ENCODE measurements at regions not wholly inside any gene's neighbourhood (a gene's known extent, or its start where the extent isn't known, plus 50 kb on each side); places are given as distances from the start of the nearest gene placed in this dataset.
"Not testable (repeated sequence)": the region's sequence is repeated elsewhere in the genome, so short reads cannot be mapped to it uniquely, and the experiment has no call there.

DNA sequence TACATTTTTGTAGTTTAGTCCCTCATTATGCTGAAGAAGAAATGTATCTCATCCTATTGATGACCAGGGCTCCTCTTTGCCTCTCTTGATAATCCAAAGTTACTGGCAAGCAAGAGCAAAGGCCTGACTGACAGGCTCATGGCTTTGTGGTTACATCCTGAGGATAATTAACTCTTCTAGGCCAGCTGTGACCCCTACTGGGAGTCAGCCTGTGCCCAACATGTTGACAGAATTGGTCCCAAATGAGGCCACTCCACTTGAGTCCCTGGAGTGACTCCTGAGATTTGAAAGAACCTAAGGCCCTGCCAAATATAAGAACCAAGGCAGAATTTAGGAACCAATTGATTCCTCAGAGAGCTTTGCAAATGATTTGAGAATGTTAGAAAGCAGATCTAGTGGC is 973.8 kb upstream of the CELF4 start:
- DNase-seq (ENCODE audit: low read depth, low spot score): no peak

DNA sequence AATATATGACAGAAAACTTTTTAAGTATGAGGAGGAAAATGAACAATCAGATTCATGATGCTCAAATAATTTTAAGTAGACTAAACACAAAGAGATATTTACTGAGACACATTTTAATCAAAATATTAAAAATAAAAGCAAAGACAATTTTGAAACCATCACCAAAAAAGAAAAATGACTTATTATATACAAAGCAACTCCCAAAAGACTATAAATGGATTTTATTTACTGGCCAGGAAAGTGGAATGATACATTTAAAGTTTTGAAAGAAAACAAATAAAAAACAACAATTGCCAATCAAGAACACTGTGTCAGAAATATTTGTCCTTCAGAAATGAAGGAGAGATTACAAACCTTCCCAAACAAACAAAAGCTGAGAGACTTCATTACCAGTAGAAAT is 968.5 kb upstream of the CELF4 start:
- DNase-seq (ENCODE audit: low read depth, low spot score): no peak

DNA sequence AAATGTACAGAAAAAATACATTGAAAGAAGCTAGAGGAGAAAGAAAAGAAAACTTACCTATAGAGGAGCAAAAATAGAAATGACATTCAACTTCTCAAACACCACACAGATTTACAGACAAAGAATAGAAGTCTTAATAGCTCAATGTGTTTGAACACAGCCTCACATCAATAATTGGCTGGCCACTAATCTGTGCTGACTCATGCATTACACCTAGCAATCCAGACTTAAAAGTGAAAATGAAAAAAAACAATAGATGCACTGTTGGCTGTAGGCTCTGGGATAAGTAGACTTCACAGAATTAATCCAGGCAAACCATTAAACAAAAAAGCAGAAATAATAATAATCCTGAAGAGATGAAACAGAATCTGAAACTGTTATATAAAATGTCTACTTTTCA is 961.3 kb upstream of the CELF4 start:
- no peak for DNase-seq (ENCODE audit: low read depth, low spot score)

DNA sequence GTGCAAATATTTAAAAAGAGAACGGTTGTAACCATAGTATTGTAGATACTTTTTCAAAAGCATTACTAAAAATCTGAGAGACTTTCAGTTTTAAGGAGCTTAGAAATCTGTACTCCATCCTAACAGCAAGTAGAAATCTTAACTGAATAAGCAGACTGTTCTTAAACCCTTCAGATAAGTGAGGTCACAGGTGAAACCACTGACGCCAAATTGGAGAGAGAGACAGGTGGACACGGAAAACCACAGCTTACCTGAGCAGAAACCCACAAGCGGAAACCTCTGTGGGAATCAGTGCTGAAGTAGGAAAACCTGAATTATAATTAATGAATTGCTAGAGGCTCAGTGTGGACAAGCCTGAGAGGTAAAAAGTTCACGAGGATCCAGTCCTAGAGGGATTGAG is 959.4 kb upstream of the CELF4 start:
- DNase-seq (ENCODE audit: low read depth, low spot score): no peak

DNA sequence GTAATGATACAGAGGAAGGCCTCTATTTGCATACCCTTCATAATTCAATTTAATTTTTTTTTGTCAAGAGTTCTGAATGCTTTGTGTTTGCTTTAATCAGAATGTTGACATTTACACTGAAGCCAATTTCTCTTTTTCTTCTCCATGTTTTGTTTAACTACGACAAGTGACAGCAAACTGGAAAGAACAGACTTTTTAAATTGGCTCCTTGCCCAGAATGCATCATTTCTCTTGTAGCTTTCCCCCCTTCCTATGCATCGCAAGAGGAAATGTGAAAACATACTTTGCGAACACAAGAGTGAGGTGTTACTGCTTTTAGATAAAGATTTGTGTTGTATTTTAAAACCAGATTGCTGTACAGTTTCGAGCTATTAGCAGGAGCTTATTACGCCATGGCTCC is 955.2 kb upstream of the CELF4 start:
- no peak for DNase-seq (ENCODE audit: low read depth, low spot score)

DNA sequence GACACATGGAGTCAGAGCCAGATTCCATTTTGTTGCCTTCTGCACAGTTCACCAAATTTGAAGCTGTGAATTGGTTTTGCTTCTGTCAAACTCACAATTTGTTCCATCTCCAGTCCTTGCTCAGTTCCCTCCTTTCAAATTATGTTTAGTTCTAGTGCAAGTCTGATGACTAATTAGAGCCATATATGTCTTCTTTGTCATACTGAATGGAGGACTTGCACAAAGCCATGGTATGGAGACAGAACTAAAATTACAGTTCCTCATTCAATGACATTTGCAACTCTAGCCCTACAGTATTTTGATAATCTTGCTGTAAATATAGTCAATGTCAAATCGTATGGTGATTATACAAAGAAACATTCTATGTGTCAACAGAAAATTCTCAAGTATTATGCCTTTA is 936.9 kb upstream of the CELF4 start:
- no peak for DNase-seq (ENCODE audit: low read depth, low spot score)

DNA sequence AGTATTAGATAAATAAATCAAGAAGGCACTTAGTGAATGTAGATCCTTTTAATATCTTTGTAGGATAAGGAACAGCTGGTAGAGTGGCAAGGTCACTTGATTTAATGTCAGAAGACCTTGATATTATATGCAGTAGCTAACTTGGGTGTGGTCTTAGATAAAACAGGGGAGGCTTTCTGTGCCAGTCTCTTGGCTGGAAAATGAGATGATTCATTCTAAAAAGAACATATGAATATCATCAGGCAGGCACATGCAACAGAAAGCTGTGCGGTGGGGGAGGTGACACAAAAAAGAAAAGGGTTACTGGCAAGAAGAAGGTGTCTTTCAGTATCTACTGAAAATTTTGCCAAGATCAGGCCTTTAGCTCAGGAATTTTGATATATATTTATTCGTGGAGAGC is 931.7 kb upstream of the CELF4 start:
- no peak for DNase-seq (ENCODE audit: low read depth, low spot score)

DNA sequence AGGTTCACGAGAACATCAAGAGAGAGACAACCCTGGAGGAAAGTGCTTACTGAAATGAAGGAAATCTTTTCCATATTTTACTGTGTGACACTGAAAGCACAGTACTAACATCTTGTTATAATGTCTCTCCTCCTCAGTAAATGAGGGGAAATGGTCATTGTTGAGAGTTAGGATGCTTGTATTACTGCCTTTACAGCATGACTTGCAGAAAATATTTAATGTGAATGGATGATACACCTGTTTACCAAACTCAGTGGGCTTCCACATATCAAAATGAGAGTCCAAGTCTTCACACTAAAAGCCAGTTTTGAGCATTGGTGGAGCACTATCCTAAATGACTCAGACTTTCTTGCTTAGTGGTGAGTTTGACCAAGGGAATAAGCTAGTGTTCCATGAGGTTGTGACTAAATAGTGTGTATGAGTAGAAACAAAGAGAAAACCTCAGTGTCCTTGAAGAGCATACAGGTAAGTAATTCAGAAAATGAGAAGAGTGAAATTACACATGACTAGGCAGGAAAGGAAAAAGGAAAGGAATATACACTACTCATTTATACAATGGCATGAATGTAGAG is 930.7 kb upstream of the CELF4 start:
- DNase-seq (ENCODE audit: low read depth, low spot score): no peak

DNA sequence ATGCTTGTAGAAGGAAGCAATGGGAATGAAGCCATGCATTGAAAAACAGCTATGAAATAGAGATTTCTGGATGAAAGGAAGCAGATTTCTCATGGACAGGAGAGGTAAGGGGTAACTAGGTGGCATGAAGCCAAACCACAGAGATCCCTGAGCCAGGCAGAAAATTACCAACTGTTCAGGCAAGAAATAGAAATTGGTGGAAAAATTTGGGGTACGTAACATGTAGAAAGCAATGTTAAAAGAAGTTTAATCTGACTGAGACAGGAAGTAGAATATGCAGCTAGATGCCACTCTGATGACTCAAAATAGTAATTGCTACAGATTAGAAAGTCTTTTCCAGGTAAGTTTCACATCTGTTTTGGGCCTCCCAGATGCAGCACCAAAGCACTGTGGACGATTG is 928.5 kb upstream of the CELF4 start:
- DNase-seq (ENCODE audit: low read depth, low spot score): no peak

DNA sequence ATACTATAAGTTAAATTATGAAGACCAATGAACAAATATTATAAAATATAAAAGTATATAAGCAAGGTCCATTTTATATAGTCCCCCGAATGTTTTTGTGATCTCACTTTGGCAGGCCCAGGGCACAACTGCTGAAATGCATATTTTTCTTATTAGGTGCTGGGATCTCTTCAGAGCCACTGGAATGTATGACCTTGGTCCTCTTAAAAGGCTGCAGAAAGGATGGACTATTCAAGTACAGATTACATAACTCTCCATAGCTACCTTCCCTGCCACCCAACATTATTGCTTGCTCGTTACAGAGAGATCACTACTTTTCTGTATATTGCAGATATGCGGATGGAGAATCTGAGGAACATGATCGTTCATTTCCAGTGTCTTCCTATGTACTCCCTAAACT is 925.6 kb upstream of the CELF4 start:
- no peak for DNase-seq (ENCODE audit: low read depth, low spot score)

DNA sequence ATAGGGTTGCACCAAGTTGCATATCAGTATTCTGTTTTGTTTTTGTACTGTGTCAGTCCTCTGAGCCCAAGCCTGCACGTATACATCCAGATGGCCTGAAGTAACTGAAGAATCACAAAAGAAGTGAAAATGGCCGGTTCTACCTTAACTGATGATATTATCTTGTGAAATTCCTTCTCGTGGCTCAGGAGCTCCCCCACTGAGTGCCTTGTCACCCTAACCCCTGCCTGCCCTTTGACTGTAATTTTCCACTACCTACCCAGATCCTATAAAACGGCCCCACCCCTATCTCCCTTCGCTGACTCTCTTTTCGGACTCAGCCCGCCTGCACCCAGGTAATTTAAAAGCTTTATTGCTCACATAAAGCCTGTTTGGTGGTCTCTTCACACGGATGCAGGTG is 924.1 kb upstream of the CELF4 start:
- not testable (repeated sequence) for DNase-seq (ENCODE audit: low read depth, low spot score)

DNA sequence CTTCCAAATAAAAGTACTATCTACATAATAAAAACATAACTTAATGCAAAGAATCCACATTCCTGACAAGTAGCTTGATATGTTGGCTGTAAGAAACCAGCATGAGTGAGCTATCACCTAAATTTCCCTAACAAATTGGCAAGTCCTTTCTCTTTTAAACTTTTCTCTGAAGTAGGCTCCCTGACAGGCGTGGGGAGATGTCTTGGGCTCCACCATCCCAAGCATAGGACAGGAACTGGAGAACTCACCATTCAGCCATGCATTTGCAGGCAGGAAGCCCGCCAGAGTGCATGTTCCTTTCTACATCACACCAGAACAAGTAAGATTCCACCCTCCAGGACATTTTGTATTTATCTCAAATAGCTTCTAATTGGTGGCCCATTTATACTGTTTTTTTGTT is 921.9 kb upstream of the CELF4 start:
- DNase-seq (ENCODE audit: low read depth, low spot score): no peak

DNA sequence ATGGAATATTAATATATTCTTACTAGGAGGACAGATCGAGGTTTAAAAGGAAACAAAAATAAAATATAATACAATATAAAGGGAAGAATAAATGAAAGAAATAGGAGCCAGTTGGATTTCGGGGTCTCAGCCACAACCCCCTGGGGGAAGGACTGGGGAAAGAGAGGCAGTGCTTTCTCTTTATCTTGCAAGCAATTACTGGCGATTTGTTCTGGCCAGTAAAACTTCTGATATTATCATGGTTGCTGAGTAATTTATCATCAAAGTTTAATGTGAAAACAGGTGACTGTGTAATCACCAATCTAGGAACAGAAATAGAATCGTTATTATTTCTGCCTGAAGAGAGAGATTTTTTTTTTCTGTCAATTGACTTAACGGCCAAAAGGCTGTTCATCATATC is 917.7 kb upstream of the CELF4 start:
- no peak for DNase-seq (ENCODE audit: low read depth, low spot score)

DNA sequence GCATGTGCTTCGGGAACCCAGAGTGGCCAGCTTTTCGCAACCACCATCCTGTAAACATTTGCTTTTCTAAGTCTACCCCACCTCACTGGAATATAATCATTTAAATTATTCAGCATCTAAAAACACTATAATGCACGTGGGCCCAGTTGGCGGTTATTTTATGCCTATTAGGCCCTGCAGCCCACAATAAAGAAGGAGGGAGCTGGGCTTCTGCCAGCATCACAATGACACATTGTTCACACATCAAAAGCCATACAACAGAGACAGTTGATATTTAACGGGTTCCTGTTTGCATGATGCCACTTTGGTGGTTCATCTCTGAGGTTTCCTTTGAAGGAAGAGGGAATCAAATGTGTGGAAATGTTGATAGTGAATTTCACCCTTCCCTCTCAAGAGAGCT is 916.0 kb upstream of the CELF4 start:
- DNase-seq (ENCODE audit: low read depth, low spot score): no peak

DNA sequence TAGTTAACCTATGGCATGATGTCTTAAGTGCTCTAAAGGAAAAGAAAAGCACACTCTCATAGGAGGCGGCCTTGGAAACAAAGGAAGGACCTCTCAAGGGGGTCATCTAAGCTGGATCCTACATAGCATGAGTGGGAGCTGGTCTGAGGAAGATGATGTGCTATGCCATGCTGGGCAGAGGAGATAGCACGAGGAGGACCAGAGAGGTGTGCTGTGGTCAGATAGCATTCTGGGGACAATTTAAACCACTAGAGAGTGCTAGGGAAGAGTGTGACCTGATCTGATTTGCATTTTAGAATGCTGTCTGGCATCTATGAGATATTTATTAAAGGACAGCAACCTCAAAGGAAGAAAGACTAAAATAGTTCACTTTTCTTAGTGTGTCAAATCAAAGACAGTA is 910.1 kb upstream of the CELF4 start:
- DNase-seq (ENCODE audit: low read depth, low spot score): no peak

DNA sequence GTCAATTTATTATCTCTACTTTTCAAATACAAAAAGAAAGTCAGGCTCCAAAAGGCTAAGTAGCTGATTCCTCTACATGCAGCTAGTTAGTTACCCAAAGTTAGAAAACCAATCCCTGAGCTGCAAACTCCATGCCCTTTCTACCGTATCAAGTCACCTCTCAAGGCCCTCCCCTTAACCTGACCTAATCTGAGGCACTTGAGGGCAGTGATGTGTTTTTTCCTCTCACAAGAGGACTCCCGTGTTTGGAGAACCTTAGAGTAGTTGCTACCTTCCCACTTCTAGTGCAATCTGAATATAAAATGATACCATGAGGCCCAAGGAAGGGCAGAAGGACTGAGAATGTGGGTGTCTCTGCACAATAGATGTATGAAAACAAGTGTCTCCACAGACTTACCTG is 907.9 kb upstream of the CELF4 start:
- DNase-seq (ENCODE audit: low read depth, low spot score): no peak

DNA sequence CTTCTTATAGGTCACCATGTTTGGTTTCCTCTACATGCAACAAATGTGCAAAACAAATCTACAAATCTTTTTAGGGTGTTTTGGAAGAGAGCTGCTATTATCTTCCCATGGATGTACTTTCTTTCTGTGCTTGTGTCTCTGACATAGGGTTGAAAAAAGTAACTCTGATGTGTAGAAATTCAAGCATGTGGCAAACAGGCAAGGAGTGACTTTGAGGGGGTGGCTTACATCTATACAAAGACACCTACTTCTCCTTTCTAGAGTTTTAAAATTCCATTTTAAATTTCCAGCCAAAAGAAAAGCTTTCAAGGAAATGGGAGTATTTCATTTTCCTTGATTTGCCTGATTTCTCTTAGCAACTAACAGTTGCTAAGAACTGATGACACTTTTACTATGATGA is 904.8 kb upstream of the CELF4 start:
- DNase-seq (ENCODE audit: low read depth, low spot score): no peak

DNA sequence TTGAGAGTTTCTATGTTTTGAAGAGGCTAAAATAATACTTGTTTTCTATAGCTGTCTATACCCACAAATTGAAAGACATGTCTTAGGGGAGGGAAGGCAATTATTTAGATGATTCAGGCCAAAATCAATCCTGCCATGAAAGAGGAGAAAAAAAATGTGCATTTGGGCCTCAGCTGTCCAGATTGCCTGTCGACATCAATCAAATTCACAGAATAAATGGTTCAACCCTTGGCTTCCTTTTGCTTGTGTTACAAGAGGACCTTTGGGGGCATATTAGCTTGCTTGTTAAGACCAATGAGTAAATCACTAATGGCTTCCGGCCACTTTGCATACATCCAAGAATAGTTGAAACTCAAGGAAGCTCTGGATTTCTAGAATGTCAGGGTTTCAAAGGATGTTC is 900.8 kb upstream of the CELF4 start:
- no peak for DNase-seq (ENCODE audit: low read depth, low spot score)

DNA sequence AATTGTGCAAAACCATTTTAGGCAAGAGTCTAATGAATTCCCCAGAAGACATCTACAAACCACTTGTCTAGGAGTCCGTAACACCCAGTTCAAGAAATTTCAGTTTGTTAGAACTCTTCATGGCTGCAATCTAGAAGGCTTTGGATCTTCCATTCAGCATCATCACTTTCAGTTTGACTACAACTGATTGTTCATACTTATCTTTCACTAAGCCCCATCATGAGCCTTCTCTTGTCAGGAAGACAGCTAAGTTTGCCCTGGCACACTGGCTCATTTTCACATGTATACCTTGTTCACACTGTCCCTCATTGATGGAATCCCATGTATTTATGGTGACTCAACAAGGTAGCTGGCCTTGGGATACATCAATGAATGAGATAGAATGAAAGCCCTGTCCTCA is 898.4 kb upstream of the CELF4 start:
- DNase-seq (ENCODE audit: low read depth, low spot score): no peak

DNA sequence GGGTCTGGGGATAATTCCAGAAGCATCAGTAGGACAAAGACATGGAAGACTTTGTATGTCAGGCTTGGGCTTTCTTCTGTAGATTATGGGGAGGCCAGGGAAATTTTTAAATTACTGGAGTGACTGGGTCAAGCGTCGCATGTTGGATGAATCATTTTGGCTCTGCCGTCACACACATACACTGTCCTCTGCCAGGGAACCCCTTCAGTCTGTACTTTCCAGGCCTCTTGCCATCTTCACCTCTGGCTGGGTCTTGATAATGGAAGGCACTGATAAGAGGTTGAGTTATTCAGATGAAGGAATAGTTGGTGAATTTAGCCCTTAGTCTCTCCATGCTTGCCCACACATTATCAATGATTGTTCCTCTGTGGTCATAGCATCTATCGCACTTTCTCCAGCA is 895.1 kb upstream of the CELF4 start:
- no peak for DNase-seq (ENCODE audit: low read depth, low spot score)

DNA sequence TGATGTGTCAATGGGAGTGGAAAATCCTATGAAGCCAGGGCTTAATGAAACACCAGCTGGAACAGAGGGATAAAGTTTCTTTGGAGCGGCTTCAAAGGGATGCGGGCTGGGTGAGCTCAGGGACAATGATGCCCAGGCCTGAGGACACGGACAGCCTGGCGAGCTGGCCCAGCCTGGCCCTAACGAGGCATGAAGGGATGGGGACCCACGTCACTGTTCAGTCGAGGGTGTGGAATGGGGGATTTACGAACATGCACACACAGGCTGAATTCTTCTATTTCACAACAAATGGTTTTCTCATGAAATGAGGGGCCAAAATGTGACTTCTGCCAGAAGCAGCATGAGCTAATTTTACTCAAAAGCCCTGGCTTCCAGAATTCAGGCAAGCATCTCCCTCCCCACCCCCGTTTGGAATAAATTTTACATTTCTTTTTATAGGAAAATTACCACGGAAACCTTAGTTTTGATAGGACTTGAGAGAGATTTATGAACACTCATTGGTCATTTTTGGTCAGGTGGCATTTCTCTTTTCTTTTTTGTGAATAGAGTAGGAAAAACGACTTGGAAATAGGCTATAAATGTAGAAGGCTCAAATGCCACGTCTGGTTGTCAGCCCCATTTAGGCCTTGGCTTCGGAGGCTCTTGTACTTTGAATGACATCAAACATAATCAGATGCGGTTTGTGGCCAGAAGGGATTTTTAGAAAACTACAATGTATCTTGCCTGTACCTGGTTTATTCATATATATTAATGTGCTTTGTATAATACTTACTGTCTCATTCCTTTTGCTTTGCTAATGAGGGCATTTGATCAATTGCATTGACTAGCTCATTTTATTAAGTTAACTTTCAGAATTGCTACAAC is 893.8 kb upstream of the CELF4 start:
- no peak for DNase-seq (ENCODE audit: low read depth, low spot score)

DNA sequence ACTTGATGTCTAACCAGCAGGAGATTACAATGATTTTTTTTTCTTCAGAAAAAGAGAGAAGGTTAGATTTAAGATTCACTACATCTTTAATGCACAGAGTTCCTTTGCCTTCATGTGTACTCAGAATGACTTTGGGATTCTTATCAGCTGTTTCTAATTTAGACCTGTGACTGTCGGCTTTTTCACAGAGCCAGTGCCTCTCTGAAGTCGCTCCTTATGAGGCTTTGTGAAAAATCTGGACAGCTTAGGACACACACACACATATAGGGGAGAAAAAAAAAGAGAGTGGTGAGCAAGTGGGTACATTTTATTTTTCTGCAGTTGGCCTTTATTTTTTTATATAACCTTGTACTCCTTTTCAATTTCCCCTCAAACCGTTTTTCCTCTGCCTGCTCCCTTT is 893.1 kb upstream of the CELF4 start:
- no peak for DNase-seq (ENCODE audit: low read depth, low spot score)

DNA sequence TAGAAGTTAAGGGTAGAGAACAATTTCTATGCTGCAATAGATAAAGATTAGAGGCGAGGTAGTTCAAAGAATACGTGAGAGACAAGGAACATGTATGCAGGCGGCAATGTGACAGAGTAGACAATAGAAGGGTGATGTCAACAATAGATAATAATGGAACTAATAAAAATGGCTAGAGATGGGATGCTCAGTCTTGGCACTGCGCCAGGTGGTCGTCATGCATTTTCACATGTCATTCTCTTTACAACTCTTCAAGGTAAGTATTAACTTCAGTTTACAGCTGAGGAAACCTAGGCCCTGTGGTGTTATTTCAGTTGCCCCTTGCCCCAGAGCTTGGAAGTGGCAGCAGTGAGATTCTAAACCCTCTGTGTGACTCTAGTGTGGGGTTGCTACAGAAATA is 890.7 kb upstream of the CELF4 start:
- DNase-seq (ENCODE audit: low read depth, low spot score): no peak

Data from smooth muscle cell of the brain vasculature (primary cell).